MM.1S (cell line): ENCODE measurements at regions not wholly inside any gene's neighbourhood (a gene's known extent, or its start where the extent isn't known, plus 50 kb on each side); places are given as distances from the start of the nearest gene placed in this dataset.

Source experiments
- DNase-seq: peaks from one replicate; pipeline ENCODE4 v3.0.0-alpha.2; 2015
- H2AFZ ChIP-seq: fragments of 300-600 bp; sonication (generic); 2 replicates; pipeline ENCODE4 v1.6.0; 2016; ENCODE audit warnings: antibody characterized with exemption, low read length
- H3F3A ChIP-seq: fragments of 300-600 bp; sonication (generic); 2 replicates; pipeline ENCODE4 v1.6.1; 2016; ENCODE audit warnings: mild to moderate bottlenecking, antibody characterized with exemption, low read length, moderate library complexity, mixed read lengths; ENCODE audit not compliant: insufficient read depth
- H3K27ac ChIP-seq: fragments of 300-600 bp; sonication (generic); 2 replicates; pipeline ENCODE4 v1.5.1; 2016; ENCODE audit warnings: mild to moderate bottlenecking, low read length
- H3K27me3 ChIP-seq: fragments of 300-600 bp; sonication (generic); replicated peaks from 2 replicates; pipeline ENCODE4 v1.6.0; 2016; ENCODE audit warnings: low read length; ENCODE audit not compliant: insufficient read depth
- H3K36me3 ChIP-seq: fragments of 300-600 bp; sonication (generic); replicated peaks from 2 replicates; pipeline ENCODE4 v1.6.1; 2016; ENCODE audit warnings: mild to moderate bottlenecking, low read length, mixed read lengths; ENCODE audit not compliant: insufficient read depth
- H3K4me1 ChIP-seq: fragments of 300-600 bp; sonication (generic); 2 replicates; pipeline ENCODE4 v1.6.1; 2016; ENCODE audit warnings: low read length, mixed read lengths
- H3K4me2 ChIP-seq: fragments of 300-600 bp; sonication (generic); 2 replicates; pipeline ENCODE4 v1.6.0; 2016; ENCODE audit warnings: low read depth, low read length
- H3K4me3 ChIP-seq: fragments of 300-600 bp; sonication (generic); 2 replicates; pipeline ENCODE4 v1.5.1; 2016; ENCODE audit warnings: low read length, mixed read lengths
- H3K79me2 ChIP-seq: fragments of 300-600 bp; sonication (generic); 2 replicates; pipeline ENCODE4 v1.6.1; 2016; ENCODE audit warnings: mixed run types, low read length, mixed read lengths
- H3K9ac ChIP-seq: fragments of 300-600 bp; sonication (generic); 2 replicates; pipeline ENCODE4 v1.6.1; 2016; ENCODE audit warnings: low read length, mixed read lengths
- H3K9me2 ChIP-seq: fragments of 300-600 bp; sonication (generic); replicated peaks from 2 replicates; pipeline ENCODE4 v1.6.1; 2016; ENCODE audit warnings: mild to moderate bottlenecking, low read length, mixed read lengths; ENCODE audit not compliant: insufficient read depth
- H3K9me3 ChIP-seq: fragments of 300-600 bp; sonication (generic); replicated peaks from 2 replicates; pipeline ENCODE4 v1.6.1; 2016; ENCODE audit warnings: mild to moderate bottlenecking, low read length, mixed read lengths; ENCODE audit not compliant: insufficient read depth
- H4K20me1 ChIP-seq: fragments of 300-600 bp; sonication (generic); 2 replicates; pipeline ENCODE4 v1.6.1; 2016; ENCODE audit warnings: mild to moderate bottlenecking, low read length, moderate library complexity, mixed read lengths; ENCODE audit not compliant: insufficient read depth
- EZH2 ChIP-seq: fragments of 300-600 bp; sonication (generic); optimal IDR thresholded peaks from 2 replicates; pipeline ENCODE3; 2017; ENCODE audit warnings: low read depth, mild to moderate bottlenecking, antibody characterized with exemption, low read length, mixed read lengths
- EZH2phosphoT487 ChIP-seq: fragments of 300-600 bp; sonication (generic); IDR thresholded peaks from 2 replicates; pipeline ENCODE4 v1.6.1; 2018; ENCODE audit warnings: antibody characterized with exemption, low read length
- TF ChIP-seq, protein P1 (sequence below): fragments of 300-600 bp; sonication (generic); IDR thresholded peaks from 2 replicates; pipeline ENCODE4 v1.5.1; 2016; ENCODE audit warnings: antibody characterized with exemption, low read length, mixed read lengths

DNA sequence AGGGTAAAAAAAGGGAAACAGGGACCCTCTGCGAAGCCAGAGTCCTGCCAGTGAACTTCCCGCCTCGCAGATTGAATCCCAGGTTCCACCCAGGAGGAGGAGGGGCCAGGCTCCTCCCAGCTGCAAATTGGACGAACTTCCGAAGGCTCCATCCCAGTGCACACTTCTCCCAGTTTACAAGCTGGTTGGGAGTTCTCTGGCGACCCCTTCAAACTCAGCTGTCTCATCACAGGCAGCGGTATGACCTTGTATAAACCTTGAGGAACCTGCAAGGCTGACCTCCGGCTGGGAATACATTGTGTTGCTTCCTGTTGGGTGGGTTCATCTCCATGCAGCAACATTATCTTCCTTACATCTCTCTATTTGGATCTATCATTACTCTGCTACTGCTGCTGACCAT lies 962.7 kb downstream of the GRIK2 start:
- no peak overlapping the region for H3K4me2 ChIP-seq
- no peak for DNase-seq
- no peaks in the 10 kb centered on the region for H3K9me3 ChIP-seq
- no peaks in the 10 kb centered on the region for H3K9me2 ChIP-seq
- no peaks in the 10 kb centered on the region for H3F3A ChIP-seq
- TF ChIP-seq EZH2phosphoT487 (no peak), EZH2 (no peak)
- TF ChIP-seq, protein P1, sequence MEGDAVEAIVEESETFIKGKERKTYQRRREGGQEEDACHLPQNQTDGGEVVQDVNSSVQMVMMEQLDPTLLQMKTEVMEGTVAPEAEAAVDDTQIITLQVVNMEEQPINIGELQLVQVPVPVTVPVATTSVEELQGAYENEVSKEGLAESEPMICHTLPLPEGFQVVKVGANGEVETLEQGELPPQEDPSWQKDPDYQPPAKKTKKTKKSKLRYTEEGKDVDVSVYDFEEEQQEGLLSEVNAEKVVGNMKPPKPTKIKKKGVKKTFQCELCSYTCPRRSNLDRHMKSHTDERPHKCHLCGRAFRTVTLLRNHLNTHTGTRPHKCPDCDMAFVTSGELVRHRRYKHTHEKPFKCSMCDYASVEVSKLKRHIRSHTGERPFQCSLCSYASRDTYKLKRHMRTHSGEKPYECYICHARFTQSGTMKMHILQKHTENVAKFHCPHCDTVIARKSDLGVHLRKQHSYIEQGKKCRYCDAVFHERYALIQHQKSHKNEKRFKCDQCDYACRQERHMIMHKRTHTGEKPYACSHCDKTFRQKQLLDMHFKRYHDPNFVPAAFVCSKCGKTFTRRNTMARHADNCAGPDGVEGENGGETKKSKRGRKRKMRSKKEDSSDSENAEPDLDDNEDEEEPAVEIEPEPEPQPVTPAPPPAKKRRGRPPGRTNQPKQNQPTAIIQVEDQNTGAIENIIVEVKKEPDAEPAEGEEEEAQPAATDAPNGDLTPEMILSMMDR = no peak
- H3K4me1 ChIP-seq = no peaks in the 10 kb centered on the region
- H3K36me3 ChIP-seq = no peaks in the 10 kb centered on the region
- H3K9ac ChIP-seq = no peak overlapping the region
- no peaks in the 10 kb centered on the region for H3K79me2 ChIP-seq
- no peak overlapping the region for H3K4me3 ChIP-seq
- H2AFZ ChIP-seq = 0 out of 2 replicates have a peak overlapping the region, but pooled peaks have one; percentile 45
- H4K20me1 ChIP-seq = no peaks in the 10 kb centered on the region
- H3K27ac ChIP-seq = no peak overlapping the region
- H3K27me3 ChIP-seq = no peaks in the 10 kb centered on the region

DNA sequence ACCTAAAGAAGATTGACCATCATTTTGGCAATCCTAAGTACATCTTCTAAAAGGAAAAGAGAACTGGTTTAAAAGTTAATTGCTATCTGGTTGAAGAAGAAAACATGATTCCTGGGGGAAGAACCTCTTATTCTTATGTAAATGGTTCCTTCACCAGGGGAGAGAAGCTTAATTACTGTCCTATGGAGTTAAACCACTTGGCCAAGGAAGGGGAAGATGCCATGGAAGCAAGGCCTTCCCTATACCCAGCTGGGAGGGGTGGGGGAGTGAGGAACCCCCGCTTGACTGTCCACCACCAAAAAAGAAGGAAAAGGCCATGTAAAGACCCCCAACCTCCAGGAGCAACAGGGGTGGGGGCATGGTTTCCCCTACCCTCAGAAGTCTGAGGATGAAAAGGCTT lies 962.1 kb downstream of the GRIK2 start:
- Histone ChIP-seq H3K9me2 (no peaks in the 10 kb centered on the region), H2AFZ (no peak overlapping the region)
- TF ChIP-seq EZH2phosphoT487 (no peak), EZH2 (no peak)
- TF ChIP-seq, protein P1 = no peak

DNA sequence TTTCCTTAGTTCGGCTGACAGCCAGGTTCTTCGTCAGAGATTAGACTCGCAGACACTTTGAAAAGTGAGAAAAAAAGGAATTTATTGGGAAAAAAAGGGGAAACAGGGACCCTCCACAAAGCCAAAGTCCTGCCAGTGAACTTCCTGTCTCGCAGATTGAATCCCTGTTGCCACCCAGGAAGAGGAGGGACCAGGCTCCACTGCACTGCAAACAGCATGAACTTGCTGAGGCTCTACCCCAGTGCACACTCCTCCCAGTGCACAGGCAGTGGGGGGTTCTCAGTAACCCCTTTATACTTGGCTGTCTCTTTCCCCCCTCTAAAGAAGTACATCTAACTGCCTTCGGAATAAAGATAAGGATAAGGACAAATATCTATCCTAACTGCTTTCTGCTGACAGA lies 959.0 kb downstream of the GRIK2 start:
- no peaks in the 10 kb centered on the region for H3K4me1 ChIP-seq
- H3K9me3 ChIP-seq = no peaks in the 10 kb centered on the region
- TF ChIP-seq, protein P1 = no peak
- TF ChIP-seq EZH2 = no peak
- TF ChIP-seq EZH2phosphoT487 = no peak
- DNase-seq = no peak
- no peak overlapping the region for H3K9ac ChIP-seq
- H3K4me3 ChIP-seq = no peak overlapping the region
- no peak overlapping the region for H3K4me2 ChIP-seq
- H3K27ac ChIP-seq = no peak overlapping the region
- no peaks in the 10 kb centered on the region for H3K27me3 ChIP-seq
- H3K9me2 ChIP-seq = no peaks in the 10 kb centered on the region
- H3K36me3 ChIP-seq = no peaks in the 10 kb centered on the region
- H3K79me2 ChIP-seq = no peaks in the 10 kb centered on the region
- no peaks in the 10 kb centered on the region for H3F3A ChIP-seq
- H4K20me1 ChIP-seq = no peaks in the 10 kb centered on the region
- H2AFZ ChIP-seq = no peak overlapping the region

More for the DNA sequence above, 962.1 kb downstream of the GRIK2 start:
- DNase-seq = no peak
- no peak overlapping the region for H3K4me2 ChIP-seq
- no peak overlapping the region for H3K27ac ChIP-seq
- H3K36me3 ChIP-seq = no peaks in the 10 kb centered on the region
- H3K79me2 ChIP-seq = no peaks in the 10 kb centered on the region
- H3F3A ChIP-seq = no peaks in the 10 kb centered on the region
- H4K20me1 ChIP-seq = no peaks in the 10 kb centered on the region
- H3K9me3 ChIP-seq = no peaks in the 10 kb centered on the region
- H3K9ac ChIP-seq = no peak overlapping the region
- H3K4me3 ChIP-seq = no peak overlapping the region
- no peaks in the 10 kb centered on the region for H3K4me1 ChIP-seq
- H3K27me3 ChIP-seq = no peaks in the 10 kb centered on the region
